Neural progenitor cell (in vitro differentiated cells): ENCODE measurements at regions not wholly inside any gene's neighbourhood (a gene's known extent, or its start where the extent isn't known, plus 50 kb on each side); places are given as distances from the start of the nearest gene placed in this dataset.

ENCODE experiments used
- DNase-seq: peaks from one replicate; pipeline ENCODE4 v3.0.0-alpha.2; 2016; ENCODE audit warnings: low spot score
- H2AFZ ChIP-seq: fragments of 200-600 bp; sonication (generic); replicated peaks from 2 replicates; pipeline ENCODE4 v1.6.1; 2016; ENCODE audit warnings: antibody characterized with exemption
- H3F3A ChIP-seq: fragments of 200-600 bp; sonication (generic); 2 replicates; pipeline ENCODE4 v1.6.1; 2016; ENCODE audit warnings: antibody characterized with exemption, low read depth
- H3K27ac ChIP-seq: fragments of 200-600 bp; sonication (generic); 2 replicates; pipeline ENCODE4 v1.5.1; 2016; ENCODE audit warnings: mild to moderate bottlenecking
- H3K27me3 ChIP-seq: fragments of 200-600 bp; sonication (generic); 2 replicates; pipeline ENCODE4 v1.6.1; 2016; ENCODE audit warnings: mild to moderate bottlenecking, moderate library complexity
- H3K36me3 ChIP-seq: fragments of 200-600 bp; sonication (generic); 2 replicates; pipeline ENCODE4 v1.5.1; 2016
- H3K4me1 ChIP-seq: fragments of 200-600 bp; sonication (generic); 2 replicates; pipeline ENCODE4 v1.6.1; 2016; ENCODE audit warnings: mixed run types
- H3K4me2 ChIP-seq: fragments of 200-600 bp; sonication (generic); 2 replicates; pipeline ENCODE4 v1.6.1; 2016
- H3K4me3 ChIP-seq: fragments of 200-600 bp; sonication (generic); 2 replicates; pipeline ENCODE4 v1.5.1; 2016
- H3K79me2 ChIP-seq: fragments of 200-600 bp; sonication (generic); 2 replicates; pipeline ENCODE4 v1.6.1; 2016; ENCODE audit warnings: low read depth
- H3K9ac ChIP-seq: fragments of 200-600 bp; sonication (generic); 2 replicates; pipeline ENCODE4 v1.6.1; 2016
- H3K9me3 ChIP-seq: fragments of 200-600 bp; sonication (generic); 2 replicates; pipeline ENCODE4 v1.5.1; 2016; ENCODE audit warnings: low read depth
- H4K20me1 ChIP-seq: fragments of 200-600 bp; sonication (generic); 2 replicates; pipeline ENCODE4 v1.6.1; 2016; ENCODE audit warnings: low read depth
- H3K27ac Mint-ChIP-seq: 3 replicates; pipeline ENCODE4 v1.8.0; 2021; ENCODE audit warnings: mixed read lengths
- H3K27me3 Mint-ChIP-seq: 2 replicates; pipeline ENCODE4 v1.8.0; 2022; ENCODE audit warnings: low read depth, mild to moderate bottlenecking, inconsistent platforms, moderate library complexity, mixed read lengths; ENCODE audit not compliant: insufficient read depth
- H3K36me3 Mint-ChIP-seq: 3 replicates; pipeline ENCODE4 v1.8.0; 2021; ENCODE audit warnings: mixed read lengths
- H3K4me1 Mint-ChIP-seq: 3 replicates; pipeline ENCODE4 v1.8.0; 2021; ENCODE audit warnings: mixed read lengths
- H3K4me3 Mint-ChIP-seq: 3 replicates; pipeline ENCODE4 v1.8.0; 2021; ENCODE audit warnings: mild to moderate bottlenecking, moderate library complexity, mixed read lengths
- H3K9me3 Mint-ChIP-seq: 3 replicates; pipeline ENCODE4 v1.8.0; 2020; ENCODE audit warnings: mixed read lengths
- EZH2 ChIP-seq: fragments of 200-600 bp; sonication (generic); IDR thresholded peaks from 2 replicates; pipeline ENCODE4 v1.6.1; 2017; ENCODE audit warnings: antibody characterized with exemption, mild to moderate bottlenecking, moderate library complexity
- EZH2phosphoT487 ChIP-seq: fragments of 200-600 bp; sonication (generic); IDR thresholded peaks from 2 replicates; pipeline ENCODE4 v1.6.1; 2017; ENCODE audit warnings: antibody characterized with exemption
- TF ChIP-seq, protein P1 (sequence below): fragments of 200-600 bp; sonication (generic); IDR thresholded peaks from 2 replicates; pipeline ENCODE4 v1.5.1; 2017; ENCODE audit warnings: antibody characterized with exemption, mild to moderate bottlenecking

DNA sequence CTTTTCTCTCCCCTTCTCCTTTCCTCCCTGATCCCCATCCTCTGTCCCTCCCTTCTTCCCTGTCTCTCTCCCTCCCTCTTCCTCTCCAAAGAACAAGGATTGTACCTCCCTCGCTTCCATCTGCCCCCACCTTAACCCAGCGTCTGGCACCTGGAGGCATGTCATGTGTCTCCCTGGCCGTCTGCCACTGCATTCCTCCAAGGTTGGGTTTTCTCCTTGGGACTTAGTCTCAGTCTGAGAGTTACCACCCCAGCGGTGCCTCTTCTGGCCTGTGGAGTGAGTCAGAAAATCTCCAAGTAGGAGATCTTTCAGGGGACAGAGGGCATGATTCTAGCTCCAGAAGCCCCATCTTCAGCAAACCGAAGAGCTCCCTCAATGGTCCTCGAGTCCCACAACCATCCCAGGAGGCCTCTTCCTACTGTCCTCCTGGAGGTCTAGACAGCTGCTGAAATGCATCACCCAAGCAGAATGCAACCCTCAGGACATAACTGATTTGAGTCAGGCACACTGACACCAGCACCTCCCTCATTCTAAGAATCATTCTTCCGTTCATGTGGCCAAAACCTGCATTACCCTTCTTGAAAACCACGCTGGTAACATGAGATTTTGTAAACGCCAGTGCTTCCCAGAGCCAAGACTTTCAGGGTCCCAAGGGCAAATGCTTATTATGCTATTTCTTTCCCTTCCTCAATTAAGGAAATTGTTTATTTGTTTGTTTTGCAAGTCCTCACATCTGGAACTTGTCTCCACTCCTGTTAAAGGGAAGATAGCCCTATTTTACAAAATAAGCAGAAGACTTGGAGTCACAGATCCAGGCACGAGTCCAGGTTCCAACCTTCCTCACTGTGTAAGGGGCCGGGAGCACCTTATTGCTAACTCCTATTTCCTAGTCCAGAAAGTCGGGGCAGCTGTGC is 463.2 kb downstream of the BCL11B start:
- Histone ChIP-seq H3K4me3 (no peak overlapping the region), H3K9me3 (no peaks in the 10 kb centered on the region), H3K36me3 (no peaks in the 10 kb centered on the region), H3K4me2 (no peak overlapping the region), H3F3A (no peaks in the 10 kb centered on the region), H3K4me1 (no peaks in the 10 kb centered on the region), H2AFZ (no peak overlapping the region), H4K20me1 (no peaks in the 10 kb centered on the region), H3K79me2 (no peaks in the 10 kb centered on the region), H3K9ac (no peak overlapping the region), H3K27me3 (no peaks in the 10 kb centered on the region), H3K27ac (no peak overlapping the region)
- H3K27ac Mint-ChIP-seq: no peak overlapping the region
- no peaks in the 10 kb centered on the region for H3K9me3 Mint-ChIP-seq
- TF ChIP-seq, protein P1, sequence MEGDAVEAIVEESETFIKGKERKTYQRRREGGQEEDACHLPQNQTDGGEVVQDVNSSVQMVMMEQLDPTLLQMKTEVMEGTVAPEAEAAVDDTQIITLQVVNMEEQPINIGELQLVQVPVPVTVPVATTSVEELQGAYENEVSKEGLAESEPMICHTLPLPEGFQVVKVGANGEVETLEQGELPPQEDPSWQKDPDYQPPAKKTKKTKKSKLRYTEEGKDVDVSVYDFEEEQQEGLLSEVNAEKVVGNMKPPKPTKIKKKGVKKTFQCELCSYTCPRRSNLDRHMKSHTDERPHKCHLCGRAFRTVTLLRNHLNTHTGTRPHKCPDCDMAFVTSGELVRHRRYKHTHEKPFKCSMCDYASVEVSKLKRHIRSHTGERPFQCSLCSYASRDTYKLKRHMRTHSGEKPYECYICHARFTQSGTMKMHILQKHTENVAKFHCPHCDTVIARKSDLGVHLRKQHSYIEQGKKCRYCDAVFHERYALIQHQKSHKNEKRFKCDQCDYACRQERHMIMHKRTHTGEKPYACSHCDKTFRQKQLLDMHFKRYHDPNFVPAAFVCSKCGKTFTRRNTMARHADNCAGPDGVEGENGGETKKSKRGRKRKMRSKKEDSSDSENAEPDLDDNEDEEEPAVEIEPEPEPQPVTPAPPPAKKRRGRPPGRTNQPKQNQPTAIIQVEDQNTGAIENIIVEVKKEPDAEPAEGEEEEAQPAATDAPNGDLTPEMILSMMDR: no peak
- TF ChIP-seq EZH2phosphoT487: no peak
- peaks cover 2% of the 10 kb centered on the region for H3K27me3 Mint-ChIP-seq
- peaks cover 8% of the 10 kb centered on the region for H3K4me1 Mint-ChIP-seq
- H3K4me3 Mint-ChIP-seq: no peak overlapping the region
- no peak for DNase-seq
- H3K36me3 Mint-ChIP-seq: no peaks in the 10 kb centered on the region

DNA sequence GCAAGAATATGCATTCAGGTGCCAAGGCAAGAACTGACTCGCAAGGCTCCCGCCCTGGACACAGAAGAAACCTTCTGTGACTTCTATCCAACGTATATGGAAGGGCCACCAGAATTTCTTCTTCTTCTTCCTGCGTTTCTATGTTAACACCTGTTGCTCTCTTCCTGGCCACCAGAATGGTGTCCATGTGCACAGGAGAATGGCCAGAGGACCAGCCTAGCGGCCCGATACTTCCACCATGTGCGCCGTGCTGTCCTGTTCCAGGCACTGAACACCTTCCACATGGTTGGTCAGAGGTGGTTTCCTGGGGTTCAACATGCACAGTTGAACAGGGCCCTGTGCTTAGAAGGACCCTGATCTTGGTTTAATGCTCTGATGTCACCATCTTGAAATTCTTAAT is 455.8 kb downstream of the BCL11B start:
- H3K27me3 Mint-ChIP-seq: peaks cover 2% of the 10 kb centered on the region
- H4K20me1 ChIP-seq: no peaks in the 10 kb centered on the region
- no peak overlapping the region for H3K27ac Mint-ChIP-seq
- no peaks in the 10 kb centered on the region for H3K9me3 ChIP-seq
- H3K4me3 Mint-ChIP-seq: no peak overlapping the region
- H3K4me1 Mint-ChIP-seq: peaks cover 14% of the 10 kb centered on the region
- H3K79me2 ChIP-seq: no peaks in the 10 kb centered on the region
- DNase-seq: no peak
- no peak overlapping the region for H3K4me2 ChIP-seq
- H3K36me3 Mint-ChIP-seq: no peaks in the 10 kb centered on the region
- H2AFZ ChIP-seq: no peak overlapping the region
- TF ChIP-seq EZH2phosphoT487 (no peak), EZH2 (no peak)
- TF ChIP-seq, protein P1: no peak
- no peak overlapping the region for H3K27ac ChIP-seq
- H3K36me3 ChIP-seq: no peaks in the 10 kb centered on the region
- H3K9ac ChIP-seq: no peak overlapping the region
- H3K4me1 ChIP-seq: peaks cover 10% of the 10 kb centered on the region
- H3K4me3 ChIP-seq: no peak overlapping the region
- no peaks in the 10 kb centered on the region for H3K27me3 ChIP-seq
- no peaks in the 10 kb centered on the region for H3F3A ChIP-seq
- H3K9me3 Mint-ChIP-seq: no peaks in the 10 kb centered on the region

DNA sequence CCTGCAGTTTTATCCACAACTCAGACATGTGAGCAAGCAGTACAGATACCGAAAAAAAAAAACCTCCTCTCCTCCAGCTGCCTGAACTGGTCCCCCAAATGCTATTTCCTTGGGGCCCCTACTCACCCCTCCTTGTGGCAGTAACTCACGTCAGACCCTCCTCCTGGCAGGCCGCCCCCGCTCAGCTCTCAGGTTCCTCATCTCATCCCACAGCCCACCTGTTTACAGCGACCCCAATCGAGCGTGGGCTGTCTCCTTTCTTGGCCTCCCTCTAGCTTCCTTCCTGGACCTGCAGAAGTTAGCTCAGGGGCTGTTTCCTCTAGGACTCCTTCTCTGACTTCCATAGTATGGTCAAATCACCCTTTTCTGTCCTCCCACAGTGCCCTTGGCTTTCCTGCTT is 455.3 kb downstream of the BCL11B start:
- no peaks in the 10 kb centered on the region for H3K9me3 ChIP-seq
- no peaks in the 10 kb centered on the region for H3F3A ChIP-seq
- DNase-seq: no peak
- no peak overlapping the region for H3K27ac Mint-ChIP-seq
- no peak overlapping the region for H3K4me2 ChIP-seq
- H3K4me1 Mint-ChIP-seq: peaks cover 14% of the 10 kb centered on the region
- H3K4me1 ChIP-seq: peaks cover 11% of the 10 kb centered on the region
- H3K27ac ChIP-seq: no peak overlapping the region
- H3K9ac ChIP-seq: no peak overlapping the region
- H3K4me3 Mint-ChIP-seq: no peak overlapping the region
- H2AFZ ChIP-seq: no peak overlapping the region
- no peaks in the 10 kb centered on the region for H3K27me3 ChIP-seq
- H3K79me2 ChIP-seq: no peaks in the 10 kb centered on the region
- H4K20me1 ChIP-seq: no peaks in the 10 kb centered on the region
- H3K27me3 Mint-ChIP-seq: peaks cover 2% of the 10 kb centered on the region
- no peaks in the 10 kb centered on the region for H3K36me3 ChIP-seq
- no peaks in the 10 kb centered on the region for H3K36me3 Mint-ChIP-seq
- no peaks in the 10 kb centered on the region for H3K9me3 Mint-ChIP-seq
- TF ChIP-seq, protein P1: no peak
- TF ChIP-seq EZH2phosphoT487 (no peak), EZH2 (no peak)
- no peak overlapping the region for H3K4me3 ChIP-seq
